GM23248 (cell line): ENCODE measurements at regions not wholly inside any gene's neighbourhood (a gene's known extent, or its start where the extent isn't known, plus 50 kb on each side); places are given as distances from the start of the nearest gene placed in this dataset.

ENCODE experiments used
- EZH2 ChIP-seq: fragments of 200-600 bp; sonication (generic); IDR thresholded peaks from 2 replicates; pipeline ENCODE4 v1.6.1; 2018; ENCODE audit warnings: antibody characterized with exemption, mild to moderate bottlenecking; ENCODE audit not compliant: insufficient read depth, poor library complexity, severe bottlenecking
- EZH2phosphoT487 ChIP-seq: fragments of 200-600 bp; sonication (generic); IDR thresholded peaks from 2 replicates; pipeline ENCODE4 v1.6.1; 2018; ENCODE audit warnings: antibody characterized with exemption, moderate library complexity, mild to moderate bottlenecking, low read depth; ENCODE audit not compliant: insufficient read depth

- TF ChIP-seq EZH2phosphoT487 (no peak), EZH2 (no peak)
Measured at GRCh38 chr2:139773720-139774277, 993.6 kb upstream of the NXPH2 start.
